Fibroblast of skin of right biceps (primary cell): ENCODE measurements at regions not wholly inside any gene's neighbourhood (a gene's known extent, or its start where the extent isn't known, plus 50 kb on each side); places are given as distances from the start of the nearest gene placed in this dataset.
"Not testable (repeated sequence)": the region's sequence is repeated elsewhere in the genome, so short reads cannot be mapped to it uniquely, and the experiment has no call there.

Source experiments
- DNase-seq: peaks from one replicate; pipeline ENCODE4 v3.0.0-alpha.2; 2013

- not testable (repeated sequence) for DNase-seq
Observed at GRCh38 chr1:176396604-176397395, 66.2 kb upstream of the PAPPA2 start.

GRCh38 chr1:176391621-176392020 is 71.4 kb upstream of the PAPPA2 start:
- no peak for DNase-seq

- no peak for DNase-seq
Observed at GRCh38 chr1:176384841-176385240, 78.1 kb upstream of the PAPPA2 start.

GRCh38 chr1:176382163-176382562 is 80.8 kb upstream of the PAPPA2 start:
- DNase-seq = no peak

GRCh38 chr1:176379626-176380339 is 83.2 kb upstream of the PAPPA2 start:
- DNase-seq = peak; percentile 3

- peak; percentile 58 for DNase-seq
Observed at GRCh38 chr1:176374967-176375569, 87.9 kb upstream of the PAPPA2 start.

- DNase-seq = no peak
Observed at GRCh38 chr1:176364236-176364905, 98.6 kb upstream of the PAPPA2 start.

- DNase-seq = not testable (repeated sequence)
Observed at GRCh38 chr1:176349135-176349715, 113.8 kb upstream of the PAPPA2 start.

GRCh38 chr1:176341656-176342055 is 121.3 kb upstream of the PAPPA2 start:
- DNase-seq = no peak

GRCh38 chr1:176338877-176339276 is 124.1 kb upstream of the PAPPA2 start:
- DNase-seq = no peak

- no peak for DNase-seq
Observed at GRCh38 chr1:176330782-176331181, 123.7 kb upstream of the COP1 start.

GRCh38 chr1:176325664-176326063 is 118.6 kb upstream of the COP1 start:
- DNase-seq = no peak

- DNase-seq = no peak
Observed at GRCh38 chr1:176323472-176323871, 116.4 kb upstream of the COP1 start.

- no peak for DNase-seq
Observed at GRCh38 chr1:176315519-176316220, 108.6 kb upstream of the COP1 start.

GRCh38 chr1:176296602-176297001 is 89.5 kb upstream of the COP1 start:
- not testable (repeated sequence) for DNase-seq

GRCh38 chr1:176285996-176286395 is 78.9 kb upstream of the COP1 start:
- no peak for DNase-seq

- no peak for DNase-seq
Observed at GRCh38 chr1:176271572-176271971, 64.5 kb upstream of the COP1 start.
